Activated CD8-positive, alpha-beta T cell treated with anti-CD3 and anti-CD28 coated beads, Interleukin-2, amount 10 ng/mL, durations not matched to agents 7 days and 5 days (primary cell): ENCODE measurements at regions not wholly inside any gene's neighbourhood (a gene's known extent, or its start where the extent isn't known, plus 50 kb on each side); places are given as distances from the start of the nearest gene placed in this dataset.
"Not testable (repeated sequence)": the region's sequence is repeated elsewhere in the genome, so short reads cannot be mapped to it uniquely, and the experiment has no call there.

Experiments used
- ATAC-seq: fragments of 150-1000 bp; cut with Tn5 transposase; one replicate; pipeline ENCODE4 v1.10.0; 2021; ENCODE audit warnings: moderate library complexity
- CTCF ChIA-PET: fragments of 350-600 bp; sonication (Branson Sonifier 250); formaldehyde crosslinking; loops from one replicate; lab custom pipeline; 2021; ENCODE audit warnings: antibody characterized with exemption; lab: Charles Lee
- POLR2A ChIA-PET: fragments of 350-600 bp; sonication (Branson Sonifier 250); formaldehyde crosslinking; loops from one replicate; lab custom pipeline; 2021; ENCODE audit warnings: antibody characterized with exemption; lab: Charles Lee
- DNase-seq: peaks from one replicate; pipeline ENCODE4 v3.0.0-alpha.2; 2020
- H3K27ac Mint-ChIP-seq: one replicate; pipeline ENCODE4 v1.8.0; 2021; ENCODE audit warnings: mild to moderate bottlenecking, mixed read lengths
- H3K27me3 Mint-ChIP-seq: one replicate; pipeline ENCODE4 v1.8.0; 2021; ENCODE audit warnings: low read depth, mixed read lengths
- H3K36me3 Mint-ChIP-seq: one replicate; pipeline ENCODE4 v1.8.0; 2021; ENCODE audit warnings: low read depth, mixed read lengths
- H3K4me1 Mint-ChIP-seq: one replicate; pipeline ENCODE4 v1.8.0; 2021; ENCODE audit warnings: low read depth, mixed read lengths
- H3K4me3 Mint-ChIP-seq: one replicate; pipeline ENCODE4 v1.8.0; 2021; ENCODE audit warnings: mild to moderate bottlenecking, mixed read lengths
- H3K9me3 Mint-ChIP-seq: one replicate; pipeline ENCODE4 v1.8.0; 2022; ENCODE audit warnings: mixed read lengths; ENCODE audit not compliant: insufficient read depth

GRCh38 chr5:161022151-161022550 is 170.1 kb upstream of the ATP10B start:
- Mint-ChIP-seq H3K27me3 (no peaks in the 10 kb centered on the region), H3K4me3 (no peak overlapping the region), H3K36me3 (no peaks in the 10 kb centered on the region), H3K9me3 (no peaks in the 10 kb centered on the region), H3K4me1 (no peaks in the 10 kb centered on the region), H3K27ac (no peak overlapping the region)
- ChIA-PET CTCF (no interaction called here), POLR2A (no interaction called here)
- DNase-seq (no peak), ATAC-seq (no peak)

GRCh38 chr5:161009817-161010216 is 157.8 kb upstream of the ATP10B start:
- DNase-seq, result no peak
- ChIA-PET CTCF (no interaction called here), POLR2A (no interaction called here)
- Mint-ChIP-seq H3K4me1 (no peaks in the 10 kb centered on the region), H3K27me3 (no peaks in the 10 kb centered on the region), H3K27ac (no peak overlapping the region), H3K4me3 (no peak overlapping the region), H3K36me3 (no peaks in the 10 kb centered on the region), H3K9me3 (no peaks in the 10 kb centered on the region)
- ATAC-seq, result no peak

GRCh38 chr5:161009194-161009593 is 157.2 kb upstream of the ATP10B start:
- no peaks in the 10 kb centered on the region for H3K27me3 Mint-ChIP-seq
- DNase-seq (no peak), ATAC-seq (no peak)
- POLR2A ChIA-PET, result no interaction called here
- no peaks in the 10 kb centered on the region for H3K36me3 Mint-ChIP-seq
- no peak overlapping the region for H3K4me3 Mint-ChIP-seq
- no peak overlapping the region for H3K27ac Mint-ChIP-seq
- no peaks in the 10 kb centered on the region for H3K9me3 Mint-ChIP-seq
- H3K4me1 Mint-ChIP-seq, result no peaks in the 10 kb centered on the region
- CTCF ChIA-PET, result no interaction called here

GRCh38 chr5:161007879-161008278 is 155.9 kb upstream of the ATP10B start:
- CTCF ChIA-PET, result no interaction called here
- no peaks in the 10 kb centered on the region for H3K4me1 Mint-ChIP-seq

GRCh38 chr5:161002571-161003074 is 150.6 kb upstream of the ATP10B start:
- H3K4me3 Mint-ChIP-seq, result no peak overlapping the region
- ATAC-seq (no peak), DNase-seq (no peak)
- CTCF ChIA-PET, result no interaction called here
- POLR2A ChIA-PET, result no interaction called here
- no peaks in the 10 kb centered on the region for H3K36me3 Mint-ChIP-seq
- no peaks in the 10 kb centered on the region for H3K4me1 Mint-ChIP-seq
- H3K27ac Mint-ChIP-seq, result no peak overlapping the region
- H3K27me3 Mint-ChIP-seq, result no peaks in the 10 kb centered on the region
- peaks cover 6% of the 10 kb centered on the region for H3K9me3 Mint-ChIP-seq

More at GRCh38 chr5:161007879-161008278, 155.9 kb upstream of the ATP10B start:
- no peaks in the 10 kb centered on the region for H3K36me3 Mint-ChIP-seq
- no peak for ATAC-seq
- POLR2A ChIA-PET, result no interaction called here
- H3K27ac Mint-ChIP-seq, result no peak overlapping the region
- no peaks in the 10 kb centered on the region for H3K27me3 Mint-ChIP-seq
- H3K4me3 Mint-ChIP-seq, result no peak overlapping the region
- DNase-seq, result no peak
- peaks cover 6% of the 10 kb centered on the region for H3K9me3 Mint-ChIP-seq

- ATAC-seq, result no peak
- Mint-ChIP-seq H3K4me3 (no peak overlapping the region), H3K36me3 (no peaks in the 10 kb centered on the region), H3K4me1 (no peaks in the 10 kb centered on the region), H3K27me3 (no peaks in the 10 kb centered on the region), H3K9me3 (peaks cover 6% of the 10 kb centered on the region), H3K27ac (no peak overlapping the region)
- POLR2A ChIA-PET, result no interaction called here
- CTCF ChIA-PET, result no interaction called here
- DNase-seq, result no peak
These were observed 149.6 kb upstream of the ATP10B start for GRCh38 chr5:161001604-161002003.

- H3K4me1 Mint-ChIP-seq, H3K9me3 Mint-ChIP-seq, DNase-seq, ATAC-seq, H3K27me3 Mint-ChIP-seq, H3K4me3 Mint-ChIP-seq, POLR2A ChIA-PET, H3K36me3 Mint-ChIP-seq, H3K27ac Mint-ChIP-seq, CTCF ChIA-PET: not testable (repeated sequence)
These were observed 149.1 kb upstream of the ATP10B start for GRCh38 chr5:161001142-161001541.

GRCh38 chr5:160991205-160991604 is 139.2 kb upstream of the ATP10B start:
- no peak overlapping the region for H3K4me3 Mint-ChIP-seq
- H3K27me3 Mint-ChIP-seq, result no peaks in the 10 kb centered on the region
- ChIA-PET CTCF (no interaction called here), POLR2A (no interaction called here)
- H3K27ac Mint-ChIP-seq, result no peak overlapping the region
- H3K36me3 Mint-ChIP-seq, result no peaks in the 10 kb centered on the region
- ATAC-seq (no peak), DNase-seq (no peak)
- no peaks in the 10 kb centered on the region for H3K9me3 Mint-ChIP-seq
- H3K4me1 Mint-ChIP-seq, result no peaks in the 10 kb centered on the region

- Mint-ChIP-seq H3K27me3 (no peaks in the 10 kb centered on the region), H3K9me3 (no peaks in the 10 kb centered on the region)
- CTCF ChIA-PET, result no interaction called here
These were observed 127.4 kb upstream of the ATP10B start for GRCh38 chr5:160979385-160979784.

GRCh38 chr5:160978944-160979343 is 126.9 kb upstream of the ATP10B start:
- CTCF ChIA-PET, result no interaction called here
- H3K9me3 Mint-ChIP-seq, result no peaks in the 10 kb centered on the region
- no peak for ATAC-seq
- DNase-seq, result no peak
- no peaks in the 10 kb centered on the region for H3K36me3 Mint-ChIP-seq
- POLR2A ChIA-PET, result no interaction called here
- no peak overlapping the region for H3K27ac Mint-ChIP-seq
- no peaks in the 10 kb centered on the region for H3K27me3 Mint-ChIP-seq
- no peak overlapping the region for H3K4me3 Mint-ChIP-seq
- no peaks in the 10 kb centered on the region for H3K4me1 Mint-ChIP-seq

More at GRCh38 chr5:160979385-160979784, 127.4 kb upstream of the ATP10B start:
- Mint-ChIP-seq H3K36me3 (no peaks in the 10 kb centered on the region), H3K4me3 (no peak overlapping the region), H3K27ac (no peak overlapping the region), H3K4me1 (no peaks in the 10 kb centered on the region)
- no peak for DNase-seq
- no peak for ATAC-seq
- POLR2A ChIA-PET, result no interaction called here

GRCh38 chr5:160976181-160976580 is 124.2 kb upstream of the ATP10B start:
- CTCF ChIA-PET, result no interaction called here
- no peak overlapping the region for H3K27ac Mint-ChIP-seq
- H3K36me3 Mint-ChIP-seq, result no peaks in the 10 kb centered on the region
- ATAC-seq, result no peak
- no peaks in the 10 kb centered on the region for H3K4me1 Mint-ChIP-seq
- POLR2A ChIA-PET, result no interaction called here
- no peak for DNase-seq
- H3K4me3 Mint-ChIP-seq, result no peak overlapping the region
- H3K27me3 Mint-ChIP-seq, result no peaks in the 10 kb centered on the region
- no peaks in the 10 kb centered on the region for H3K9me3 Mint-ChIP-seq

- Mint-ChIP-seq H3K4me1 (no peaks in the 10 kb centered on the region), H3K36me3 (no peaks in the 10 kb centered on the region), H3K9me3 (no peaks in the 10 kb centered on the region), H3K27ac (no peak overlapping the region), H3K27me3 (no peaks in the 10 kb centered on the region), H3K4me3 (no peak overlapping the region)
- ChIA-PET CTCF (no interaction called here), POLR2A (no interaction called here)
- ATAC-seq (no peak), DNase-seq (no peak)
These were observed 118.7 kb upstream of the ATP10B start for GRCh38 chr5:160970605-160971191.

GRCh38 chr5:160969645-160970044 is 117.6 kb upstream of the ATP10B start:
- Mint-ChIP-seq H3K4me3 (no peak overlapping the region), H3K9me3 (no peaks in the 10 kb centered on the region), H3K27me3 (no peaks in the 10 kb centered on the region), H3K4me1 (no peaks in the 10 kb centered on the region), H3K27ac (no peak overlapping the region), H3K36me3 (no peaks in the 10 kb centered on the region)
- CTCF ChIA-PET, result no interaction called here
- no peak for ATAC-seq
- POLR2A ChIA-PET, result no interaction called here
- DNase-seq, result no peak
